ENCODE measurements at regions not wholly inside any gene's neighbourhood (a gene's known extent, or its start where the extent isn't known, plus 50 kb on each side); places are given as distances from the start of the nearest gene placed in this dataset.

DNA sequence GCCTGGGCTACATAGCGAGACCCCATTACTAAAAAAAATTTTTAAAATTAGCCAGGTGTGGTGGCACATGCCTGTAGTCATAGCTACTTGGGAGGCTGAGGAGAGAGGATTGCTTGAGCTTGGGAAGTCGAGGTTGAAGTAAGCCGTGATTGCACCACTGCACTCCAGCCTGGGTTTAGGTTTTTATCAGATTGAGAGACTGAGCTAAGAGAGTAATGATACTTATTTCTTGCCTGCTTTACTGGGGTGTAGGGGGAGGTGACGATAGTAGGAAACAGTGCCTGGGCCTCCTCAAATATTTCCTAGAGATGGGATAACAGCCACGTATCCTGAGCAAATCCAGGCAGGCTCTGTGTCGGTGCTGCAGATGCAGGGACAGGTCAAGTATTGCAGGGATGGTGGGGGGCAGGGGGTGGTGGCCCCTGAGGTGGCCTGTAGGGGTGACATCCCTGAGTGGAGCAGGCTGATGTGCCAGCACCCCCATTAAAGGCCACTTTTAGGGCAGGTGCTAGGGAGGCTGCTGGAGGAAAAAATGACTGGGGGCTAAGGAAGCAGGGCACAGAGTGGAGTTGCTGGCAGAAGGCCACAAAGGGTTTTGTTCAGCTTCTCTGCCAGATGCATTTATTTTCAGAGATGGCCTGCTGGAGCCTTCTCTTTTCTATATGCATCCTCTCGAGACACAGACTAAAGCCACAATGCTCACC, 130.5 kb downstream of the RHOU start:
- no peaks in the 10 kb centered on the region for H3K36me3 ChIP-seq (ENCODE audit: insufficient read depth, low read depth, low read length)
- H3K9me3 ChIP-seq (ENCODE audit: insufficient read depth, low read depth, low read length): no peaks in the 10 kb centered on the region
- no peak overlapping the region for H3K9ac ChIP-seq (ENCODE audit: low read depth, low read length)
- no peak overlapping the region for H3K27ac ChIP-seq (ENCODE audit: low read length)
- no peaks in the 10 kb centered on the region for H3K27me3 ChIP-seq (ENCODE audit: insufficient read depth, low read length)
- H3K4me1 ChIP-seq (ENCODE audit: insufficient read depth, low read length): peaks cover 27% of the 10 kb centered on the region
- no peak overlapping the region for H3K4me3 ChIP-seq (ENCODE audit: low read length)

DNA sequence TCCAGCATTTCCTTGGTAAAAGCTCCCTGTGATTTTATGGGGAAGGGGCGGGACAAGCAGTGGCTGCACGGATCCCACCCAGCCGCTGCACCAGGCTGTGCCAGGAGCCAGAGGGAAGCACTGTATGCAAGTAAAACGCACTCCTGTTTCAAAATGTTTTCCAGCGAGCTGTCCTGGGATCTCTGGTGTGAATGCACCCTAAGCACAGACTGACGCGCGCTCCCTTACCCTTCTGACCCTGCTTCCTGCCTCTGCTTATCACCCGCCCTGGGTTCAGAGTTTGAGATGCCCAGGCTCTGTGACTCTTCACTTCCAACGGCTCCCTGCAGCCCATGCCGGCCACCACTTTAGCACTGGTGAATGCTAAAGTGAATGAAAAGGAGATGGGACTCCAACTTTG, 131.2 kb downstream of the RHOU start:
- Histone ChIP-seq H3K4me1 (ENCODE audit: insufficient read depth, low read length) (peaks cover 27% of the 10 kb centered on the region), H3K4me3 (ENCODE audit: low read length) (no peak overlapping the region), H3K9ac (ENCODE audit: low read depth, low read length) (no peak overlapping the region), H3K9me3 (ENCODE audit: insufficient read depth, low read depth, low read length) (no peaks in the 10 kb centered on the region), H3K36me3 (ENCODE audit: insufficient read depth, low read depth, low read length) (no peaks in the 10 kb centered on the region), H3K27me3 (ENCODE audit: insufficient read depth, low read length) (no peaks in the 10 kb centered on the region), H3K27ac (ENCODE audit: low read length) (no peak overlapping the region)

DNA sequence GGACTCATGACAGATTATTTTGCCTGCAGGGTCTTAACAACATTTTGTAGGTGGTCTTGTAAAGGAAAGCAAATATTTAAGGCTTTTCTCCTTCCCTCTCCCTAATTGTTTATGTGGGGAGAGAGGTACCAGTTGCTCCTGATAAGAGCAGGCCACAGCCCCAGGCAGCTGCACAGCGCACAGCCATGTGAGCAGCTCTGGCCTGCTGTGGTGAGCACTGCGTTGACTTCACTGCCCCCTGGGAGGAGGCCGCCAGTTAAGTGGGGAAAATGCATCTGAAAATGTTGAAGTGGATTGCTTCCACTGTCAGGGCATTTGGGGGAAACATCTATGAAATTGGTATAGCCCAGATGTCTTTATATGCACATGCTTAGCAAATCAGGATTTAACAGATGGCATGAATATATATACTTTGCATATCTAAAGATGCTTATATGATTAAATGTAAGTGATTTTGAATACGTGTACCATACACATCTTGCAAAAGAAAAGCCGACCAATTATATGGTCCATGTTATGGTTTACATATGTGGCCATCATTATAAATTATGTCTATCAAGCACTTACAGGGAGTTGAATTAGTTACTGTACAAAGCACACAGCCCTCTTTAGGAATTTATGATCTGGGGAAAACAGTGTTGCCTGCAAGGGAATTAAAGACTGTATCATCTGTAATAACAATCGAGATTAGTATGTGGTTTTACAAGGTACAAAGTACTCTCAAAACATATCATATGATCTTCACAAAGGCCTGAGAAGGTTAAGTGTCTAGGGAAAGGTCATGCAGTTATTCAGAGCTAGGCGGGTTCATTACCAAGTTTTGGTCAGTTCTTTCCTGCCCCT, 132.1 kb downstream of the RHOU start:
- Histone ChIP-seq H3K27me3 (ENCODE audit: insufficient read depth, low read length) (no peaks in the 10 kb centered on the region), H3K9ac (ENCODE audit: low read depth, low read length) (no peak overlapping the region), H3K9me3 (ENCODE audit: insufficient read depth, low read depth, low read length) (no peaks in the 10 kb centered on the region), H3K27ac (ENCODE audit: low read length) (no peak overlapping the region), H3K36me3 (ENCODE audit: insufficient read depth, low read depth, low read length) (no peaks in the 10 kb centered on the region), H3K4me3 (ENCODE audit: low read length) (no peak overlapping the region), H3K4me1 (ENCODE audit: insufficient read depth, low read length) (peaks cover 27% of the 10 kb centered on the region)

DNA sequence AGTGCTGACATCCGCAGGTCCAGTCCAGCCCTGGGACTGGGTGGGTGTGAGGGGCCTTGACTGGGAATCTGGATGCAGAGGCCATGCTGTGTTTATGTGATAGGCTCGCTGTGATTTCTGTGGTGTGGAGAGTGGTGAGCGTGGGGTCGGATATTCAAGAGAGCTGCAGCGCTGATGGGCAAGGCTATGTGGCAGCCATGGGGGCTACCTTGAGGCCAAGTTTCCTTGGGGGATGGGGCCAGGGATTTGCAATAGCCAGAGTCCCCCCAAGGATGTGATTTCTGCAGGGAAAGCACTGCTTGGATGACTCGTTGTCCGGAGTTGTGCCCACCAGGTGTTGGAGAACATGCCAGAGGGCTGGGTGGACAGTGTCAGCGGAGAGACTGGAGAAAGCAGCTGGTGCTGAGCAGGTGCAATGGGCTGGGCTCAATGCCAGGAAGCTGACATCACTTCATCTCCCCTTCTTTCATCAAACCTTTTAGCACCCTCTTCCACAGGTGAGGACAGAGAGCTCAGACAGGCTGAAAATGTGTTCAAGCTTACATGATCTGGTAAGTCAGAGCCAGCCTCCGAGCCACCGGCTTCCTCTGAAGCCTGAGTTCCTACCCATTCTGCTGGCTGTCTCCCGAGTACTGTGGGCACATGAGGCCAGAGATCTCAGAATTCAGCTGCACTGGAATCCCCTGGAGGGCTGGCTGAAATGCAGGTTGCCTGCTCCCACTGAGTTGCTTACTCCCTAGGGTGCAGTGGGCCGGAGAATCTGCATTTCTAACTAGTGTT, 132.9 kb downstream of the RHOU start:
- Histone ChIP-seq H3K4me1 (ENCODE audit: insufficient read depth, low read length) (peaks cover 25% of the 10 kb centered on the region), H3K27me3 (ENCODE audit: insufficient read depth, low read length) (no peaks in the 10 kb centered on the region), H3K9ac (ENCODE audit: low read depth, low read length) (no peak overlapping the region), H3K9me3 (ENCODE audit: insufficient read depth, low read depth, low read length) (no peaks in the 10 kb centered on the region), H3K36me3 (ENCODE audit: insufficient read depth, low read depth, low read length) (no peaks in the 10 kb centered on the region), H3K4me3 (ENCODE audit: low read length) (no peak overlapping the region), H3K27ac (ENCODE audit: low read length) (no peak overlapping the region)

DNA sequence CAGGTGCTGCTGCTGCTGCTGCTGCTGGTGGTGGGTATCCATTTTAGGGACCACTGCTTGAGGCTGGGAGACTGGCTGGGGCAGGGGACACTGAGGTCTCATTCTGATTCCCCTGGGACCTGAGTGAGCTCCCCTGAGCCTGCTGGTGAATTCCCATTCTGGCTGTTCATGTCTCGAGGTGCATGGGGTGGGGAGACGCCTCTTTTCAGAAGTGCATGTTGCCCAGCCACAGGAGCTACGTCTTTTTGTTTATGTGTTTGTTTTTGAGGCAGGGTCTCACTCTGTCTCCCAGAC, 133.4 kb downstream of the RHOU start:
- Histone ChIP-seq H3K4me3 (ENCODE audit: low read length) (no peak overlapping the region), H3K9me3 (ENCODE audit: insufficient read depth, low read depth, low read length) (no peaks in the 10 kb centered on the region), H3K27ac (ENCODE audit: low read length) (no peak overlapping the region), H3K27me3 (ENCODE audit: insufficient read depth, low read length) (no peaks in the 10 kb centered on the region), H3K9ac (ENCODE audit: low read depth, low read length) (no peak overlapping the region), H3K4me1 (ENCODE audit: insufficient read depth, low read length) (peaks cover 19% of the 10 kb centered on the region), H3K36me3 (ENCODE audit: insufficient read depth, low read depth, low read length) (no peaks in the 10 kb centered on the region)

DNA sequence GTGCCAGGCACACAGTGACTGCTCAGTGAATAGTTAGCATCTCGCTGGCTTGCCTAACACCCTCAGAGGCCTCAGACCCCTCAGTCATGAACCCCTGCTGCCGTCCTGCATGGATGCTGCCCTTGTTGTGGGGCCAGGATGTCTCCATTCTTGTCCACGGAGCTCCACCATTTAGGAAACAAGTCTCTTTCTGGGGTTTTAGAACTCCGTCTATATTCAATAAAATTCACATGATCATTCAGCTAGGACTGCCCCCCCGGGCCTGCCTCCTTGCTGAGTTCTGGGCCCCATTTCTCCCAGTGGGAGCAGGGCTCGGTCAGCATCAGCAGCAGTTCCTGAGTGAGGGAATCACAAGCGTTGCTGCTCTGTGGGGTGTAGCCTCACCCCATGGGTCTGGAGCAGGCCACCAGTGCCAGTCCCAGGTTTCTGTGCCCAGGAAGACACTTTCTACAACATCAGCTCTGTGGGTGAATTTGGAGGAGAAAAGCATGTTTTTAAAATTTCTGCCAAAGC, 134.1 kb downstream of the RHOU start:
- H3K27ac ChIP-seq (ENCODE audit: low read length): no peak overlapping the region

DNA sequence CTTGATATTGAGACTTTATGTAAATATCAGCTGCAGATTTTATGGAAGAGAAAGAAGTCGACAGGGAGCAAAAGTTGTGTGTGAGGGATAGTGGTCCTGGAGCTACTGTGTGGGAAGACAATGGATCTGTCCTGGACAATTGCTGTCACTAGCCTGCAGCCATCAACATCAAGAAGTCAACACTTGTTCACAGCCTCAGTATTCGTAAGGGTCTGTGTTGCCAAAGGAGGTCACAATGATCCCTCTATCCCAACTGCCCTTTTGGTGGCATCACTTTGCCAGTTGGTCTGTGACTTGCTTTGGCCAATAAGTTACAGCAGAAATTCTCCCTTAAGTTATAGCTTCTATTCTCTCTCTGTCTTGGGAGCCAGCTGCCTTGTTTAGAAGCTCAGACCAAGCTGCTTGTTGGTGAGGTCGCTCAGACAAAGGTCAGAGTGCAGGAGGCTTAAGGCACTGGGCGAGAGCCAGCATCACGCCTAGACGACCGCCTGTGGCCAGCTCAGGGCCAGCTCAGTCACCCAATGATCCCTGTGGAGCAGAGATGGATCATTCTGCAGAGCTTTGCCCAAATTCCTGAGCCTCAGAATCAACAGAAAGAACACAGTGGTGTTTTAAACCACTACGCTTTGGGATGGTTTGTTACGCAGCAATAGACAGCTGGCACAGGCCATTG, 134.9 kb downstream of the RHOU start:
- H3K27me3 ChIP-seq (ENCODE audit: insufficient read depth, low read length): no peaks in the 10 kb centered on the region
- H3K27ac ChIP-seq (ENCODE audit: low read length): no peak overlapping the region
- H3K4me1 ChIP-seq (ENCODE audit: insufficient read depth, low read length): peaks cover 10% of the 10 kb centered on the region; the same call in 1 of the 2 replicates
- H3K9me3 ChIP-seq (ENCODE audit: insufficient read depth, low read depth, low read length): no peaks in the 10 kb centered on the region
- no peaks in the 10 kb centered on the region for H3K36me3 ChIP-seq (ENCODE audit: insufficient read depth, low read depth, low read length)
- no peak overlapping the region for H3K4me3 ChIP-seq (ENCODE audit: low read length)
- H3K9ac ChIP-seq (ENCODE audit: low read depth, low read length): no peak overlapping the region

More for the DNA sequence above, 134.1 kb downstream of the RHOU start:
- no peaks in the 10 kb centered on the region for H3K9me3 ChIP-seq (ENCODE audit: insufficient read depth, low read depth, low read length)
- H3K4me1 ChIP-seq (ENCODE audit: insufficient read depth, low read length): peaks cover 13% of the 10 kb centered on the region
- no peaks in the 10 kb centered on the region for H3K36me3 ChIP-seq (ENCODE audit: insufficient read depth, low read depth, low read length)
- no peaks in the 10 kb centered on the region for H3K27me3 ChIP-seq (ENCODE audit: insufficient read depth, low read length)
- no peak overlapping the region for H3K4me3 ChIP-seq (ENCODE audit: low read length)
- no peak overlapping the region for H3K9ac ChIP-seq (ENCODE audit: low read depth, low read length)

DNA sequence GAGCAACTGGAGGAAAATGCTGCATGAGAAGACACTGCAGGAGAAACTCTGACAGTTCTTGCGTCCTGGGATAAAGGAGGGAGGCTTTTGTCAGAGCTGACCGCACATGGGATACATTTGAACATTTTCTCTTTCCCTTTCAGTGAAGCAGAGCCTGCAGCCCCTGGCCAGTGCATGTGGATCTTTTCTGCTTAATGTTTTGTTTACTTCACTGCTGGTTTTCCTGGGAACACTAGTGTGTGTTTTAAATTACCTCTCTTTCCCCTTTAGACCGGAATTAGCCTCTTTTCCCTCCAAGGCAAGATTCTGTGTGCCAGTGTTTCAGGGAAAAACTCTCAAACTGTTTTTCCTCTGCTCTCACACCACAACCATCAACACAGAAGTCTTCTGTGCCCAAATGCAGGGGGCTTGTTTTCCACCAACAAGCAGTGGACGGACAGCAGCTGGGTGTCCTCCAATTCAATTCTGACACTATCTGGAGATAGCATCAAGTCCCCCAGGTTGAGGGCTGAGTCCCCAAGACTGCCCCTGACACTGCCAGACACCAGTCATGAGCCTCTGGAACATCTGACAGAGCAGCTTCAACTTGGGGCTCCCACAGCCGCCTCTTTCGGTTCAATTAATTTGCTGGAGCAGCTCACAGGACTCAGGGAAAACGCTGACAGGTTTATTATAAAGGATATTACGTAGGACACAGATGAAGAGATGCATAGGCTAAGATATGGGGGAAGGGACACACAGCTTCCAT, 136.2 kb downstream of the RHOU start:
- H3K9me3 ChIP-seq (ENCODE audit: insufficient read depth, low read depth, low read length): no peaks in the 10 kb centered on the region
- H3K36me3 ChIP-seq (ENCODE audit: insufficient read depth, low read depth, low read length): no peaks in the 10 kb centered on the region
- peaks cover 10% of the 10 kb centered on the region; the same call in 1 of the 2 replicates for H3K4me1 ChIP-seq (ENCODE audit: insufficient read depth, low read length)
- H3K27me3 ChIP-seq (ENCODE audit: insufficient read depth, low read length): no peaks in the 10 kb centered on the region
- H3K9ac ChIP-seq (ENCODE audit: low read depth, low read length): no peak overlapping the region
- H3K27ac ChIP-seq (ENCODE audit: low read length): no peak overlapping the region
- H3K4me3 ChIP-seq (ENCODE audit: low read length): no peak overlapping the region

DNA sequence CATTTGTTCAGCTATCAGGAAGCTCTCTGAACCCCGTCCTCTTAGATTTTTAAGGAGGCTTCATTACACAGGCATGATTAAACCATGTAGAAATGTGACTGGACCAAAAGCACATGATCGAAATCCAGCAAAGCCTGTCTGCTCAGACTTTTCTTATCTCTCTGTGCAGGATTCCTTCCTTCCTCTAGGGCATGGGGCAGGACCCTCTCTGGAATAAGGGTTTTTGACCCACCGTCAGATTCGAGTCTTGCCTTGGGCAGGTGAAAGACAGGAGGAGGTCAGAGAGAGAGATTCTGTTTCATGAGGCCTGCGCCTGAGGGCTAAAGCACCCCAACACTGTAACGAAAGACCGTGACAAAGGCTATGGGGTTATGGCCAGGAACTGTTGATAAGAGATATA, 136.8 kb downstream of the RHOU start:
- Histone ChIP-seq H3K9me3 (ENCODE audit: insufficient read depth, low read depth, low read length) (no peaks in the 10 kb centered on the region), H3K27ac (ENCODE audit: low read length) (no peak overlapping the region), H3K4me3 (ENCODE audit: low read length) (no peak overlapping the region), H3K36me3 (ENCODE audit: insufficient read depth, low read depth, low read length) (no peaks in the 10 kb centered on the region), H3K4me1 (ENCODE audit: insufficient read depth, low read length) (peaks cover 5% of the 10 kb centered on the region; the same call in 1 of the 2 replicates), H3K9ac (ENCODE audit: low read depth, low read length) (no peak overlapping the region), H3K27me3 (ENCODE audit: insufficient read depth, low read length) (no peaks in the 10 kb centered on the region)

DNA sequence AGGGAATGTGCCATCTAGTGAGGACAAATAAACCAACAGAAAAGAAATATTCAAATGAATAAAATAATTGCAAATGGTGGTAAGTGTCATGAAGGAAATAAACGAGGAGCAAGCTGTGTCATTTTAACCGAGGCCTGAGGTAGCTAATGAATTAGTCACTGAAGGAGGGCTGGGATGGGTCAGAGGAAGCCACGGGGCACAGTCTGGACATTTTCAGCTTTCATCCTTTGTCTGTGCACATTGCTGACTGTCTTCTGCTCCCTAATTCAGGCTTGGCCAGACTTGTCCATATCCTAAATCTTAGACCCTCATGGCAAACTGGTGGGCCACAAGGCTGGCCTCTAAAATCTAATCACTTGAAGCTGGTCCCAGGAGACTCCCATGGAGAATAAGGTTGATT, 138.4 kb downstream of the RHOU start:
- no peak overlapping the region for H3K4me3 ChIP-seq (ENCODE audit: low read length)
- no peaks in the 10 kb centered on the region for H3K4me1 ChIP-seq (ENCODE audit: insufficient read depth, low read length)
- no peak overlapping the region for H3K27ac ChIP-seq (ENCODE audit: low read length)
- no peaks in the 10 kb centered on the region for H3K36me3 ChIP-seq (ENCODE audit: insufficient read depth, low read depth, low read length)
- no peak overlapping the region for H3K9ac ChIP-seq (ENCODE audit: low read depth, low read length)
- H3K27me3 ChIP-seq (ENCODE audit: insufficient read depth, low read length): no peaks in the 10 kb centered on the region
- H3K9me3 ChIP-seq (ENCODE audit: insufficient read depth, low read depth, low read length): no peaks in the 10 kb centered on the region

DNA sequence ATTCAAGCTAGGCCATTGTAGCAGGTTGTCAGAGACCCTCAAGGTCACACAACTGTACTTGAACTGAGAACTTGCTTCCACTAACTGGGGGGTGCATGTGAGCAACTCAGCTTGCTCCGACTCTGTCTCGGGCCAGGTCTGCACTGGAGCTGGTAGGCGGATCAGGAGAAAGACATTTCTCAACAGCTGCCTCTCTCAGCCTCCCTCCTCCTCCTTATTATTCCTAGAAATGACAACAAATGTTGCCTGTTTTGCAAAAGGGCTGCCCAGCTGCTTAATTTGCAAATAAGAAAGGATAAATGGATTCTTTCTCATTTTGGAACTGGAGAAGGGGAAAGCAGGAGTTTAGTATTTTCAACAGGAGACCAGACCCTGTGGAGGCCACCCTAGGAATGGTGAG, 140.5 kb downstream of the RHOU start:
- no peaks in the 10 kb centered on the region for H3K36me3 ChIP-seq (ENCODE audit: insufficient read depth, low read depth, low read length)
- H3K4me3 ChIP-seq (ENCODE audit: low read length): no peak overlapping the region
- no peak overlapping the region for H3K27ac ChIP-seq (ENCODE audit: low read length)
- no peak overlapping the region for H3K9ac ChIP-seq (ENCODE audit: low read depth, low read length)
- H3K27me3 ChIP-seq (ENCODE audit: insufficient read depth, low read length): no peaks in the 10 kb centered on the region
- H3K9me3 ChIP-seq (ENCODE audit: insufficient read depth, low read depth, low read length): no peaks in the 10 kb centered on the region
- no peaks in the 10 kb centered on the region for H3K4me1 ChIP-seq (ENCODE audit: insufficient read depth, low read length)
